H9 (cell line): ENCODE measurements at regions not wholly inside any gene's neighbourhood (a gene's known extent, or its start where the extent isn't known, plus 50 kb on each side); places are given as distances from the start of the nearest gene placed in this dataset.

Source experiments
- DNase-seq: peaks from one replicate; pipeline ENCODE4 v3.0.0-alpha.2; 2017
- H2AFZ ChIP-seq: one replicate; pipeline ENCODE4 v1.6.1; 2013; ENCODE audit warnings: mild to moderate bottlenecking, low read length, control low read depth, moderate library complexity
- H2AK5ac ChIP-seq: 2 replicates; pipeline ENCODE4 v1.6.1; 2013; ENCODE audit warnings: low read length, control low read depth, mixed read lengths; ENCODE audit not compliant: insufficient read length
- H2BK120ac ChIP-seq: one replicate; pipeline ENCODE4 v1.6.1; 2013; ENCODE audit warnings: low read depth, mild to moderate bottlenecking, low read length, control low read depth, inconsistent platforms; ENCODE audit not compliant: poor library complexity, severe bottlenecking
- H2BK12ac ChIP-seq: 2 replicates; pipeline ENCODE4 v1.6.1; 2013; ENCODE audit warnings: low read length, control low read depth, mixed read lengths, low read depth; ENCODE audit not compliant: insufficient read length
- H2BK15ac ChIP-seq: 2 replicates; pipeline ENCODE4 v1.6.1; 2013; ENCODE audit warnings: low read depth, low read length, control low read depth
- H2BK20ac ChIP-seq: one replicate; pipeline ENCODE4 v1.6.1; 2013; ENCODE audit warnings: low read depth, mild to moderate bottlenecking, low read length, control low read depth, inconsistent platforms; ENCODE audit not compliant: poor library complexity, severe bottlenecking
- H2BK5ac ChIP-seq: 2 replicates; pipeline ENCODE4 v1.6.1; 2013; ENCODE audit warnings: low read length, control low read depth, mixed read lengths; ENCODE audit not compliant: insufficient read length
- H3K14ac ChIP-seq: 2 replicates; pipeline ENCODE4 v1.6.1; 2013; ENCODE audit warnings: low read length, control low read depth; ENCODE audit not compliant: insufficient read depth
- H3K18ac ChIP-seq: 2 replicates; pipeline ENCODE4 v1.6.1; 2013; ENCODE audit warnings: low read depth, mild to moderate bottlenecking, mixed read lengths, low read length, control low read depth; ENCODE audit not compliant: insufficient read length
- H3K23ac ChIP-seq: 2 replicates; pipeline ENCODE4 v1.6.1; 2013; ENCODE audit warnings: low read length, control low read depth, mixed read lengths, low read depth; ENCODE audit not compliant: insufficient read length
- H3K23me2 ChIP-seq: 2 replicates; pipeline ENCODE4 v1.6.1; 2013; ENCODE audit warnings: low read depth, mild to moderate bottlenecking, mixed read lengths, low read length, control low read depth; ENCODE audit not compliant: insufficient read length, poor library complexity, severe bottlenecking
- H3K27ac ChIP-seq: 2 replicates; pipeline ENCODE4 v1.5.1; 2013; ENCODE audit warnings: low read length, control low read depth, mixed read lengths, low read depth; ENCODE audit not compliant: insufficient read length
- H3K27me3 ChIP-seq: 2 replicates; pipeline ENCODE4 v1.6.1; 2013; ENCODE audit warnings: low read length, control low read depth, inconsistent platforms; ENCODE audit not compliant: insufficient read depth
- H3K4ac ChIP-seq: 2 replicates; pipeline ENCODE4 v1.6.1; 2013; ENCODE audit warnings: low read depth, mild to moderate bottlenecking, control low read depth, inconsistent platforms, low read length, moderate library complexity
- H3K4me1 ChIP-seq: 2 replicates; pipeline ENCODE4 v1.6.1; 2013; ENCODE audit warnings: low read length, control low read depth, inconsistent platforms; ENCODE audit not compliant: insufficient read depth
- H3K4me2 ChIP-seq: 2 replicates; pipeline ENCODE4 v1.6.1; 2013; ENCODE audit warnings: low read length, control low read depth, mixed read lengths; ENCODE audit not compliant: insufficient read length, insufficient read depth
- H3K56ac ChIP-seq: 2 replicates; pipeline ENCODE4 v1.6.1; 2013; ENCODE audit warnings: low read depth, mild to moderate bottlenecking, mixed read lengths, low read length, control low read depth; ENCODE audit not compliant: insufficient read length
- H3K79me1 ChIP-seq: 2 replicates; pipeline ENCODE4 v1.6.1; 2013; ENCODE audit warnings: low read depth, mild to moderate bottlenecking, moderate library complexity, low read length, control low read depth, inconsistent platforms; ENCODE audit not compliant: insufficient read depth, poor library complexity, severe bottlenecking
- H3K79me2 ChIP-seq: 2 replicates; pipeline ENCODE4 v1.6.1; 2013; ENCODE audit warnings: low read length, control low read depth, inconsistent platforms; ENCODE audit not compliant: insufficient read depth
- H3K9ac ChIP-seq: 2 replicates; pipeline ENCODE4 v1.6.1; 2013; ENCODE audit warnings: low read length, control low read depth, mixed read lengths; ENCODE audit not compliant: insufficient read length; ENCODE audit errors: extremely low read depth
- H3K9me3 ChIP-seq: one replicate; pipeline ENCODE4 v1.6.1; 2013; ENCODE audit warnings: low read depth, low read length, inconsistent platforms; ENCODE audit not compliant: control insufficient read depth
- H3T11ph ChIP-seq: one replicate; pipeline ENCODE4 v1.6.1; 2013; ENCODE audit warnings: mild to moderate bottlenecking, low read length, control low read depth, inconsistent platforms
- H4K20me1 ChIP-seq: one replicate; pipeline ENCODE4 v1.6.1; 2013; ENCODE audit not compliant: control insufficient read depth, insufficient read length, insufficient read depth
- H4K5ac ChIP-seq: 2 replicates; pipeline ENCODE4 v1.6.1; 2013; ENCODE audit warnings: low read depth, mild to moderate bottlenecking, mixed read lengths, low read length, control low read depth; ENCODE audit not compliant: insufficient read length
- H4K8ac ChIP-seq: replicated peaks from 2 replicates; pipeline ENCODE4 v1.6.1; 2013; ENCODE audit warnings: low read length, control low read depth, mixed read lengths, low read depth; ENCODE audit not compliant: insufficient read length
- H4K91ac ChIP-seq: 2 replicates; pipeline ENCODE4 v1.6.1; 2013; ENCODE audit warnings: low read depth, mild to moderate bottlenecking, moderate library complexity, mixed read lengths, low read length, control low read depth; ENCODE audit not compliant: insufficient read length
- H3K27ac Mint-ChIP-seq, 3 experiments: 2 replicates in 2 of 3; 3 replicates in 1 of 3; pipeline ENCODE4 v1.8.0; 2020 to 2021; ENCODE audit warnings: mixed read lengths in 3 of 3, mild to moderate bottlenecking in 1 of 3, moderate library complexity in 1 of 3
- H3K27me3 Mint-ChIP-seq: 2 replicates; pipeline ENCODE4 v1.8.0; 2021; ENCODE audit warnings: low read depth, mild to moderate bottlenecking, moderate library complexity, mixed read lengths
- H3K36me3 Mint-ChIP-seq, 3 experiments: 2 replicates in 2 of 3; 3 replicates in 1 of 3; pipeline ENCODE4 v1.8.0; 2020 to 2021; ENCODE audit warnings: low read depth in 3 of 3, mixed read lengths in 3 of 3; ENCODE audit not compliant: insufficient read depth in 1 of 3
- H3K4me1 Mint-ChIP-seq, 2 experiments: 2 replicates each; pipeline ENCODE4 v1.8.0; 2020; ENCODE audit warnings: mixed read lengths in 2 of 2
- H3K4me3 Mint-ChIP-seq, 2 experiments: 2 replicates in 1 of 2; 3 replicates in 1 of 2; pipeline ENCODE4 v1.8.0; 2020 to 2021; ENCODE audit warnings: mild to moderate bottlenecking in 2 of 2, mixed read lengths in 2 of 2, moderate library complexity in 1 of 2
- H3K9me3 Mint-ChIP-seq, 2 experiments: 2 replicates in 1 of 2; 3 replicates in 1 of 2; pipeline ENCODE4 v1.8.0; 2020; ENCODE audit warnings: mild to moderate bottlenecking in 2 of 2, mixed read lengths in 2 of 2, moderate library complexity in 1 of 2
- TF ChIP-seq, protein P1 (sequence below): fragments of 200-600 bp; sonication (generic); conservative IDR thresholded peaks from 3 replicates; pipeline ENCODE4 v1.8.0; 2021; ENCODE audit warnings: antibody characterized with exemption, mild to moderate bottlenecking

GRCh38 chr3:68210635-68211034 lies 556.2 kb upstream of the SUCLG2 start:
- H3K4me2 ChIP-seq: no peak overlapping the region
- no peak overlapping the region for H3K4me3 Mint-ChIP-seq
- H4K20me1 ChIP-seq: no peaks in the 10 kb centered on the region
- no peaks in the 10 kb centered on the region for H3K36me3 Mint-ChIP-seq
- no peaks in the 10 kb centered on the region for H3K9me3 ChIP-seq
- no peaks in the 10 kb centered on the region for H3K27me3 ChIP-seq
- H3K79me2 ChIP-seq: no peaks in the 10 kb centered on the region
- no peak overlapping the region for H4K91ac ChIP-seq
- H2BK15ac ChIP-seq: no peak overlapping the region
- H3K27ac ChIP-seq: no peak overlapping the region
- no peaks in the 10 kb centered on the region for H3K79me1 ChIP-seq
- H4K5ac ChIP-seq: no peak overlapping the region
- no peak overlapping the region for H3T11ph ChIP-seq
- no peak overlapping the region for H3K27ac Mint-ChIP-seq
- TF ChIP-seq, protein P1, sequence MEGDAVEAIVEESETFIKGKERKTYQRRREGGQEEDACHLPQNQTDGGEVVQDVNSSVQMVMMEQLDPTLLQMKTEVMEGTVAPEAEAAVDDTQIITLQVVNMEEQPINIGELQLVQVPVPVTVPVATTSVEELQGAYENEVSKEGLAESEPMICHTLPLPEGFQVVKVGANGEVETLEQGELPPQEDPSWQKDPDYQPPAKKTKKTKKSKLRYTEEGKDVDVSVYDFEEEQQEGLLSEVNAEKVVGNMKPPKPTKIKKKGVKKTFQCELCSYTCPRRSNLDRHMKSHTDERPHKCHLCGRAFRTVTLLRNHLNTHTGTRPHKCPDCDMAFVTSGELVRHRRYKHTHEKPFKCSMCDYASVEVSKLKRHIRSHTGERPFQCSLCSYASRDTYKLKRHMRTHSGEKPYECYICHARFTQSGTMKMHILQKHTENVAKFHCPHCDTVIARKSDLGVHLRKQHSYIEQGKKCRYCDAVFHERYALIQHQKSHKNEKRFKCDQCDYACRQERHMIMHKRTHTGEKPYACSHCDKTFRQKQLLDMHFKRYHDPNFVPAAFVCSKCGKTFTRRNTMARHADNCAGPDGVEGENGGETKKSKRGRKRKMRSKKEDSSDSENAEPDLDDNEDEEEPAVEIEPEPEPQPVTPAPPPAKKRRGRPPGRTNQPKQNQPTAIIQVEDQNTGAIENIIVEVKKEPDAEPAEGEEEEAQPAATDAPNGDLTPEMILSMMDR: no peak
- H3K14ac ChIP-seq: no peak overlapping the region
- H2BK20ac ChIP-seq: no peak overlapping the region
- no peak overlapping the region for H2BK12ac ChIP-seq
- H3K27me3 Mint-ChIP-seq: no peaks in the 10 kb centered on the region
- peaks cover 0 to 3% of the 10 kb centered on the region in 2 experiments; a peak in 2 of 5 replicates for H3K9me3 Mint-ChIP-seq
- no peak overlapping the region for H3K9ac ChIP-seq
- no peak overlapping the region for H2BK5ac ChIP-seq
- no peak overlapping the region for H4K8ac ChIP-seq
- H3K56ac ChIP-seq: no peak overlapping the region
- no peak overlapping the region for H3K18ac ChIP-seq
- H2AK5ac ChIP-seq: no peak overlapping the region
- H3K23ac ChIP-seq: no peak overlapping the region
- H2BK120ac ChIP-seq: no peak overlapping the region
- H2AFZ ChIP-seq: no peak overlapping the region
- H3K4me1 ChIP-seq: no peaks in the 10 kb centered on the region
- no peaks in the 10 kb centered on the region; a peak in 1 of 4 replicates for H3K4me1 Mint-ChIP-seq
- DNase-seq: no peak
- no peak overlapping the region for H3K4ac ChIP-seq
- no peaks in the 10 kb centered on the region for H3K23me2 ChIP-seq
